Neuronal stem cell (in vitro differentiated cells): ENCODE measurements at regions not wholly inside any gene's neighbourhood (a gene's known extent, or its start where the extent isn't known, plus 50 kb on each side); places are given as distances from the start of the nearest gene placed in this dataset.
"Not testable (repeated sequence)": the region's sequence is repeated elsewhere in the genome, so short reads cannot be mapped to it uniquely, and the experiment has no call there.

Source experiments
- DNase-seq: peaks from one replicate; pipeline ENCODE4 v3.0.0-alpha.2; 2013; ENCODE audit warnings: low spot score
- H2AFZ ChIP-seq: one replicate; pipeline ENCODE4 v1.6.1; 2013; ENCODE audit warnings: mild to moderate bottlenecking, low read length, inconsistent platforms
- H2AK5ac ChIP-seq: 2 replicates; pipeline ENCODE4 v1.6.1; 2013; ENCODE audit warnings: low read depth, mild to moderate bottlenecking, inconsistent platforms, low read length, moderate library complexity, mixed read lengths
- H2BK120ac ChIP-seq: 2 replicates; pipeline ENCODE4 v1.6.1; 2013; ENCODE audit warnings: low read depth, mild to moderate bottlenecking, inconsistent platforms, low read length, moderate library complexity, mixed read lengths
- H2BK12ac ChIP-seq: one replicate; pipeline ENCODE4 v1.6.1; 2013; ENCODE audit warnings: low read length, inconsistent platforms
- H2BK15ac ChIP-seq: 2 replicates; pipeline ENCODE4 v1.6.1; 2013; ENCODE audit warnings: mild to moderate bottlenecking, low read length, inconsistent platforms, mixed read lengths
- H2BK5ac ChIP-seq: one replicate; pipeline ENCODE4 v1.6.1; 2013; ENCODE audit warnings: inconsistent platforms, mild to moderate bottlenecking, low read length, moderate library complexity
- H3K14ac ChIP-seq: one replicate; pipeline ENCODE4 v1.6.1; 2013; ENCODE audit warnings: low read length, inconsistent platforms
- H3K18ac ChIP-seq: 2 replicates; pipeline ENCODE4 v1.6.1; 2013; ENCODE audit warnings: low read length, inconsistent platforms
- H3K23ac ChIP-seq: 2 replicates; pipeline ENCODE4 v1.6.1; 2013; ENCODE audit warnings: low read depth, mild to moderate bottlenecking, mixed read lengths, low read length, inconsistent platforms; ENCODE audit not compliant: poor library complexity
- H3K27ac ChIP-seq: replicated peaks from 3 replicates; pipeline ENCODE4 v1.5.1; 2013; ENCODE audit warnings: low read length, inconsistent platforms
- H3K27me3 ChIP-seq, 3 experiments: 2 replicates each; pipeline ENCODE4 v1.6.1; 2013; ENCODE audit warnings: low read length in 3 of 3, mild to moderate bottlenecking in 2 of 3, inconsistent platforms in 1 of 3, low read depth in 1 of 3, mixed read lengths in 1 of 3, moderate library complexity in 1 of 3; ENCODE audit not compliant: control insufficient read depth in 3 of 3, insufficient read depth in 3 of 3
- H3K36me3 ChIP-seq, 2 donors: replicated peaks in 1 of 2; 2 replicates each; pipeline ENCODE4 v1.6.1; 2013; ENCODE audit warnings: low read length in 2 of 2; ENCODE audit not compliant: control insufficient read depth in 2 of 2, insufficient read depth in 2 of 2
- H3K4ac ChIP-seq: 2 replicates; pipeline ENCODE4 v1.6.1; 2013; ENCODE audit warnings: inconsistent platforms, mild to moderate bottlenecking, low read length, moderate library complexity
- H3K4me1 ChIP-seq, 2 donors: 1 replicate in 1 of 2; 2 replicates in 1 of 2; pipeline ENCODE4 v1.6.1; 2013; ENCODE audit warnings: low read length in 2 of 2, low read depth in 1 of 2; ENCODE audit not compliant: control insufficient read depth in 2 of 2, insufficient read depth in 1 of 2
- H3K4me2 ChIP-seq: one replicate; pipeline ENCODE4 v1.6.1; 2013; ENCODE audit warnings: mild to moderate bottlenecking, low read length, inconsistent platforms; ENCODE audit not compliant: insufficient read depth, poor library complexity, severe bottlenecking
- H3K4me3 ChIP-seq, 2 donors: 2 replicates each; pipeline ENCODE4 v1.5.1; 2013; ENCODE audit warnings: low read length in 2 of 2, mild to moderate bottlenecking in 2 of 2, inconsistent platforms in 1 of 2, moderate library complexity in 1 of 2
- H3K79me1 ChIP-seq: one replicate; pipeline ENCODE4 v1.6.1; 2013; ENCODE audit warnings: low read depth, mild to moderate bottlenecking, inconsistent platforms, low read length, moderate library complexity
- H3K9ac ChIP-seq: one replicate; pipeline ENCODE4 v1.6.1; 2013; ENCODE audit warnings: mild to moderate bottlenecking, low read depth, low read length, inconsistent platforms; ENCODE audit not compliant: poor library complexity
- H3K9me3 ChIP-seq, 2 donors: replicated peaks in 1 of 2; 2 replicates each; pipeline versions ENCODE3 to v1.6.1; 2013; ENCODE audit warnings: low read length in 2 of 2, mild to moderate bottlenecking in 2 of 2, inconsistent platforms in 1 of 2, low read depth in 1 of 2, mixed read lengths in 1 of 2, moderate library complexity in 1 of 2; ENCODE audit not compliant: control insufficient read depth in 2 of 2, insufficient read depth in 1 of 2
- H4K8ac ChIP-seq: one replicate; pipeline ENCODE4 v1.6.1; 2013; ENCODE audit warnings: low read depth, mild to moderate bottlenecking, inconsistent platforms, low read length, moderate library complexity
- H4K91ac ChIP-seq: one replicate; pipeline ENCODE4 v1.6.1; 2013; ENCODE audit warnings: low read length, low read depth, mild to moderate bottlenecking, inconsistent platforms; ENCODE audit not compliant: poor library complexity
- WGBS, 2 donors: extraction: QIAGEN DNeasy Blood & Tissue Kit; methylation state at CpG; one replicate each; pipeline ENCODE4 v1.1.7; 2013; ENCODE audit warnings: missing lambda C conversion rate in 2 of 2, mixed read lengths in 1 of 2; ENCODE audit not compliant: insufficient read length in 2 of 2, insufficient replicate concordance in 1 of 2; ENCODE audit errors: extremely low coverage in 2 of 2; 5-methylcytosine and 5-hydroxymethylcytosine counted together

DNA sequence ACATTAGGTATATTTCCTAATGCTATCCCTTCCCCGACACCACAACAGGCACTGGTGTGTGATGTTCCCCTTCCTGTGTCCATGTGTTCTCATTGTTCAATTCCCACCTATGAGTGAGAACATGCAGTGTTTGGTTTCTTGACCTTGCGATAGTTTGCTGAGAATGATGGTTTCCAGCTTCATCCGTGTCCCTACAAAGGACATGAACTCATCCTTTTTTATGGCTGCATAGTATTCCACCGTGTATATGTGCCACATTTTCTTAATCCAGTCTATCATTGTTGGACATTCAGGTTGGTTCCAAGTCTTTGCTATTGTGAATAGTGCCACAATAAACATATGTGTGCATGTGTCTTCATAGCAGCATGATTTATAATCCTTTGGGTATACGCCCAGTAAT, 228.5 kb upstream of the RARB start:
- not testable (repeated sequence) for H2BK15ac ChIP-seq, H2AK5ac ChIP-seq, H3K4ac ChIP-seq, H3K27me3 ChIP-seq, H3K4me3 ChIP-seq, H2BK120ac ChIP-seq, H2AFZ ChIP-seq, H3K4me1 ChIP-seq, H3K4me2 ChIP-seq, H3K18ac ChIP-seq, H3K27ac ChIP-seq, H2BK5ac ChIP-seq, H3K79me1 ChIP-seq, H3K9me3 ChIP-seq, H3K36me3 ChIP-seq, H3K9ac ChIP-seq, H3K14ac ChIP-seq, H4K91ac ChIP-seq, DNase-seq, H3K23ac ChIP-seq, H4K8ac ChIP-seq, H2BK12ac ChIP-seq
- no CpG with 5 or more reads among the region's 5 CpGs for WGBS, 2 donors

DNA sequence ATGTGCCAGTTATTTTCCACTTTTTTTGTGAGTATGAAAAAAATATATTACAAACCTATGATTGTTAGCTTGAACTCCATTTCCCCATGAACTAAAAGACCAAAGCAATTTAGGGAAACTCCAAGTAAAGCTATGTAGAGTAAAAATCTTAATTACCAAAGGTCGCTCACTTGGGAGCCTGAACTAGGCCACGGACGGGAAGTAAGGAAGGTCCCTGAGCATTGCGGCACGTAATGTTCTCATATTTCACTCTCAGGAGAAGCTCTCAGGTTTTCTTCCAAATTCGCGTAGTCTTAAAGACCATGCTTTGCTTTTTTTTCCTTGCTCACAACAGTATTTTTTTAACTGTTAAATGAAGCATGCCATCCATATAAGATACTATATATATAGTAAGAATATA, 215.3 kb upstream of the RARB start:
- DNase-seq, result no peak
- no peak overlapping the region for H2BK15ac ChIP-seq
- no peak overlapping the region for H3K27ac ChIP-seq

DNA sequence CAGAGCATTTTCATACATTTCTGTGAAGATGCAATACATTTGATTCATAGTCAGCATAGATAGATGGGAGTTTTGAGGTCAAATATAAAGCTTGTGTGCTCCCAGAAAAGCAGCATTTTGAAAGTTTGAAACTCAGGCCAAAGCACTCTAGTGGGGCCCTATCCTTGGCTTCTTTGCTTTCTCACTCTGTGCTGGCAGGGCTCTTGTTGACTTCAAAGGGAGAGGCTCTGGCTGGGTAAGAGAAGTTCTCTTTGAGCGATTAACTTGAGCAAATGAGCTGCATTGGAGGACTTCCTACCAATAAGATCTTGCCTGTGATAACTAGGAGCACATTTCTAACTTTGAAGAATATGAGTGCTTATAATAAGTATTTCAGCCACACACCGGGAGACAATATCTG, 214.0 kb upstream of the RARB start:
- Histone ChIP-seq H3K14ac (no peak overlapping the region), H3K36me3 (no peaks in the 10 kb centered on the region), H3K18ac (no peak overlapping the region), H3K4me3 (no peak overlapping the region), H4K8ac (no peak overlapping the region), H3K27ac (no peak overlapping the region), H3K4ac (no peak overlapping the region), H3K27me3 (no peaks in the 10 kb centered on the region), H4K91ac (no peak overlapping the region), H3K79me1 (no peaks in the 10 kb centered on the region), H2BK120ac (no peak overlapping the region), H2BK15ac (no peak overlapping the region), H2AFZ (no peak overlapping the region), H3K9me3 (no peaks in the 10 kb centered on the region), H3K4me1 (peaks cover 2% of the 10 kb centered on the region in 2 donors), H2AK5ac (no peak overlapping the region), H3K23ac (no peak overlapping the region), H2BK12ac (no peak overlapping the region), H2BK5ac (no peak overlapping the region), H3K9ac (no peak overlapping the region), H3K4me2 (no peak overlapping the region)
- no peak for DNase-seq
- no CpG with 5 or more reads among the region's 2 CpGs for WGBS, 2 donors

More for the DNA sequence above, 215.3 kb upstream of the RARB start:
- no peaks in the 10 kb centered on the region for H3K4me1 ChIP-seq
- peaks cover 0 to 3% of the 10 kb centered on the region in 2 donors for H3K9me3 ChIP-seq
- no peak overlapping the region for H3K18ac ChIP-seq
- no peak overlapping the region for H3K4me2 ChIP-seq
- no peaks in the 10 kb centered on the region for H3K36me3 ChIP-seq
- H3K9ac ChIP-seq, result no peak overlapping the region
- H2BK120ac ChIP-seq, result no peak overlapping the region
- H3K79me1 ChIP-seq, result no peaks in the 10 kb centered on the region
- H3K14ac ChIP-seq, result no peak overlapping the region
- H3K27me3 ChIP-seq, result no peaks in the 10 kb centered on the region
- H2BK12ac ChIP-seq, result no peak overlapping the region
- no peak overlapping the region for H4K91ac ChIP-seq
- no peak overlapping the region for H3K23ac ChIP-seq
- no CpG with 5 or more reads among the region's 7 CpGs for WGBS, 2 donors
- no peak overlapping the region for H2AK5ac ChIP-seq
- H2AFZ ChIP-seq, result no peak overlapping the region
- no peak overlapping the region for H4K8ac ChIP-seq
- H3K4me3 ChIP-seq, result no peak overlapping the region
- H2BK5ac ChIP-seq, result no peak overlapping the region
- no peak overlapping the region for H3K4ac ChIP-seq

DNA sequence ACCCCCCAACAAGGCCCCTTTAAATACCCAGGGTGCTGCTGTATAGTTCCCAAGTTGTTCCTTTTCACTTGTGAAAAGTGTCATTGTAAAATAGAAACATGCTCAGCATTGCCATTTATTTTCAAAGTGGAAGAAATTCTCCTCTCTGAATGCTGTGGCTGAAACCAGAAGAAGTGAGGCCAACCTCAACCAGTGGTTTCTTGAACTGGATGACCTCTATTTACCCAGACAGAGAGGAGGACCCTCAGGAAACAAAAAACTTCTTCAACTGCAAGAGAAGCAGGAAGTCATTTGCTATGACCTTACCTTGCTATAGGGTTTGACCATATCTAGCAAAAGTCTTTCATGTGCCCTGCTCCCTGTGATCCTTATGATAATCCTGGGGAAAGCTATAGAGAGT, 209.7 kb upstream of the RARB start:
- H3K4me2 ChIP-seq, result no peak overlapping the region
- H3K4me3 ChIP-seq, result no peak overlapping the region
- H2BK120ac ChIP-seq, result no peak overlapping the region
- H2BK15ac ChIP-seq, result no peak overlapping the region
- H4K8ac ChIP-seq, result no peak overlapping the region
- no peak overlapping the region for H4K91ac ChIP-seq
- DNase-seq, result no peak
- no peak overlapping the region for H3K23ac ChIP-seq
- H3K14ac ChIP-seq, result no peak overlapping the region
- no peaks in the 10 kb centered on the region for H3K36me3 ChIP-seq
- H2BK12ac ChIP-seq, result no peak overlapping the region
- H3K9me3 ChIP-seq, result no peaks in the 10 kb centered on the region
- no peak overlapping the region for H3K4ac ChIP-seq
- no peak overlapping the region for H3K27ac ChIP-seq
- no peak overlapping the region for H2AK5ac ChIP-seq
- peaks cover 2% of the 10 kb centered on the region in 2 donors for H3K4me1 ChIP-seq
- no peak overlapping the region for H3K9ac ChIP-seq
- H2BK5ac ChIP-seq, result no peak overlapping the region
- H3K27me3 ChIP-seq, result no peaks in the 10 kb centered on the region
- no peak overlapping the region for H2AFZ ChIP-seq
- no peak overlapping the region for H3K18ac ChIP-seq
- no peaks in the 10 kb centered on the region for H3K79me1 ChIP-seq
